ENCODE measurements at regions not wholly inside any gene's neighbourhood (a gene's known extent, or its start where the extent isn't known, plus 50 kb on each side); places are given as distances from the start of the nearest gene placed in this dataset.

- no peak for TF ChIP-seq ZBED1 (IDR thresholded peaks at IDR 0.05; ENCODE audit: borderline replicate concordance)
- no peak for TF ChIP-seq POLR2AphosphoS2 (IDR thresholded peaks at IDR 0.05; ENCODE audit: low read depth, low read length)
- TF ChIP-seq ZNF274 (IDR thresholded peaks at IDR 0.05; ENCODE audit: insufficient read depth, insufficient read length), result no peak
- no peak for TF ChIP-seq FOS (IDR thresholded peaks at IDR 0.05; ENCODE audit: borderline replicate concordance, extremely low read depth, insufficient read length)
- TF ChIP-seq FOXM1 (IDR thresholded peaks at IDR 0.05; ENCODE audit: low read depth, low read length), result no peak
- TF ChIP-seq CHD2 (IDR thresholded peaks at IDR 0.05; ENCODE audit: borderline replicate concordance, low read depth, low read length), result no peak
- TF ChIP-seq MLLT1 (IDR thresholded peaks at IDR 0.05), result no peak
- no peak for TF ChIP-seq POLR2A (IDR thresholded peaks at IDR 0.05; ENCODE audit: low read depth, low read length)
- TF ChIP-seq CTCF (IDR thresholded peaks at IDR 0.05 in 2 of 3, conservative IDR thresholded peaks at IDR 0.05 in 1 of 3; ENCODE audit: control insufficient read depth in 2 of 3, extremely low read depth in 1 of 3, insufficient read depth in 1 of 3, low read depth in 3 of 3, low read length in 3 of 3), result no peak
- TF ChIP-seq SMC3 (IDR thresholded peaks at IDR 0.05; ENCODE audit: borderline replicate concordance, low read length), result no peak
- no peak for TF ChIP-seq MYC (IDR thresholded peaks at IDR 0.05; ENCODE audit: insufficient read depth, insufficient read length, insufficient replicate concordance, low read length, severe bottlenecking)
- no peak for TF ChIP-seq SP1 (IDR thresholded peaks at IDR 0.05; ENCODE audit: low read depth, low read length)
Measured at GRCh38 chr16:73313950-73314349, 266.0 kb upstream of the ZFHX3 start.
